RWPE2 (cell line): ENCODE measurements at regions not wholly inside any gene's neighbourhood (a gene's known extent, or its start where the extent isn't known, plus 50 kb on each side); places are given as distances from the start of the nearest gene placed in this dataset.

Source experiments
- ATAC-seq: fragments of 200-7000 bp; cut with Tn5 transposase; 3 replicates; pipeline ENCODE4 v1.9.1; 2021; ENCODE audit warnings: low read depth
- DNase-seq: peaks from one replicate; pipeline ENCODE4 v3.0.0-alpha.2; 2020; ENCODE audit warnings: low spot score
- H3K27ac ChIP-seq: fragments of 450-650 bp; 2 replicates; pipeline ENCODE4 v1.5.1; 2017; ENCODE audit warnings: mild to moderate bottlenecking; ENCODE audit not compliant: poor library complexity, severe bottlenecking
- H3K27me3 ChIP-seq: fragments of 250-450 bp; sonication (Bioruptor Pico); 2 replicates; pipeline ENCODE4 v1.5.1; 2021; ENCODE audit warnings: mild to moderate bottlenecking, moderate library complexity; ENCODE audit not compliant: insufficient read depth, poor library complexity, severe bottlenecking
- H3K36me3 ChIP-seq: fragments of 250-450 bp; sonication (Bioruptor Pico); 2 replicates; pipeline ENCODE4 v1.5.1; 2020; ENCODE audit warnings: low read depth, mild to moderate bottlenecking, moderate library complexity
- H3K4me1 ChIP-seq: fragments of 250-450 bp; sonication (Bioruptor Pico); 2 replicates; pipeline ENCODE4 v1.5.1; 2021; ENCODE audit warnings: mild to moderate bottlenecking, moderate library complexity; ENCODE audit not compliant: insufficient read depth, poor library complexity, severe bottlenecking
- H3K4me3 ChIP-seq: fragments of 250-450 bp; sonication (Bioruptor Pico); 2 replicates; pipeline ENCODE4 v1.5.1; 2021; ENCODE audit warnings: mild to moderate bottlenecking, moderate library complexity; ENCODE audit not compliant: severe bottlenecking
- H3K9me3 ChIP-seq: fragments of 250-450 bp; sonication (Bioruptor Pico); 2 replicates; pipeline ENCODE4 v1.5.1; 2021; ENCODE audit warnings: mild to moderate bottlenecking, moderate library complexity; ENCODE audit not compliant: severe bottlenecking
- TF ChIP-seq, protein P1 (sequence below): fragments of 450-650 bp; IDR thresholded peaks from one replicate; pipeline ENCODE4 v1.5.1; 2017; ENCODE audit warnings: mild to moderate bottlenecking, moderate library complexity; ENCODE audit not compliant: poor library complexity, severe bottlenecking

DNA sequence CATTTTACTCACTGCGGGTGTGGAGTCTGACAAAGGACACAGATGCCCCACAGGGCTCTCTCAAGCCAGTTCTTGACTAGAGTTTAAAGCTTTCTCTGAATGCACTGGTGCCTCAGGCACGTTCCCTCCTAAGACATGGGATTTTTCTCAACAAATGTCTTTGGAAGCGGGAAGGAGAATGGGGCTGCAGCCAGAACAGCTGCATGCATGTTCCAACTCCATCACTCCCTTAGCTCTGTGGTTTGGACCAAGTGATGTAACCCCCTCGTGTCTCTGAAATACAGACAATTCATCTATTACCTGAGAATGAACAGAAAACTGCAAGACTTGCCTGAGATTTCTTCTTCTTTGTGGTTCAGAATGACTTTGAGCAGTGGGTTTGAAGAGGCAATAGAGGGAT, 141.7 kb upstream of the SERPINE2 start:
- DNase-seq (no peak), ATAC-seq (no peak)
- Histone ChIP-seq H3K9me3 (no peaks in the 10 kb centered on the region), H3K27ac (no peak overlapping the region), H3K27me3 (no peaks in the 10 kb centered on the region), H3K4me1 (peaks cover 18% of the 10 kb centered on the region), H3K4me3 (no peak overlapping the region), H3K36me3 (no peaks in the 10 kb centered on the region)
- TF ChIP-seq, protein P1, sequence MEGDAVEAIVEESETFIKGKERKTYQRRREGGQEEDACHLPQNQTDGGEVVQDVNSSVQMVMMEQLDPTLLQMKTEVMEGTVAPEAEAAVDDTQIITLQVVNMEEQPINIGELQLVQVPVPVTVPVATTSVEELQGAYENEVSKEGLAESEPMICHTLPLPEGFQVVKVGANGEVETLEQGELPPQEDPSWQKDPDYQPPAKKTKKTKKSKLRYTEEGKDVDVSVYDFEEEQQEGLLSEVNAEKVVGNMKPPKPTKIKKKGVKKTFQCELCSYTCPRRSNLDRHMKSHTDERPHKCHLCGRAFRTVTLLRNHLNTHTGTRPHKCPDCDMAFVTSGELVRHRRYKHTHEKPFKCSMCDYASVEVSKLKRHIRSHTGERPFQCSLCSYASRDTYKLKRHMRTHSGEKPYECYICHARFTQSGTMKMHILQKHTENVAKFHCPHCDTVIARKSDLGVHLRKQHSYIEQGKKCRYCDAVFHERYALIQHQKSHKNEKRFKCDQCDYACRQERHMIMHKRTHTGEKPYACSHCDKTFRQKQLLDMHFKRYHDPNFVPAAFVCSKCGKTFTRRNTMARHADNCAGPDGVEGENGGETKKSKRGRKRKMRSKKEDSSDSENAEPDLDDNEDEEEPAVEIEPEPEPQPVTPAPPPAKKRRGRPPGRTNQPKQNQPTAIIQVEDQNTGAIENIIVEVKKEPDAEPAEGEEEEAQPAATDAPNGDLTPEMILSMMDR = no peak

GRCh38 chr2:224178056-224178455, 139.0 kb upstream of the SERPINE2 start:
- H3K9me3 ChIP-seq = no peaks in the 10 kb centered on the region
- no peak overlapping the region for H3K4me3 ChIP-seq
- no peak overlapping the region for H3K27ac ChIP-seq
- no peaks in the 10 kb centered on the region for H3K27me3 ChIP-seq
- DNase-seq (peak; percentile 76), ATAC-seq (peak; percentile 58)
- peaks cover 21% of the 10 kb centered on the region for H3K4me1 ChIP-seq
- TF ChIP-seq, protein P1 = no peak
- no peaks in the 10 kb centered on the region for H3K36me3 ChIP-seq

GRCh38 chr2:224175538-224175937, 136.5 kb upstream of the SERPINE2 start:
- H3K27me3 ChIP-seq = no peaks in the 10 kb centered on the region
- H3K9me3 ChIP-seq = no peaks in the 10 kb centered on the region
- no peak for DNase-seq
- TF ChIP-seq, protein P1 = no peak
- H3K4me3 ChIP-seq = no peak overlapping the region
- H3K36me3 ChIP-seq = no peaks in the 10 kb centered on the region
- peaks cover 15% of the 10 kb centered on the region for H3K4me1 ChIP-seq
- no peak for ATAC-seq
- no peak overlapping the region for H3K27ac ChIP-seq

DNA sequence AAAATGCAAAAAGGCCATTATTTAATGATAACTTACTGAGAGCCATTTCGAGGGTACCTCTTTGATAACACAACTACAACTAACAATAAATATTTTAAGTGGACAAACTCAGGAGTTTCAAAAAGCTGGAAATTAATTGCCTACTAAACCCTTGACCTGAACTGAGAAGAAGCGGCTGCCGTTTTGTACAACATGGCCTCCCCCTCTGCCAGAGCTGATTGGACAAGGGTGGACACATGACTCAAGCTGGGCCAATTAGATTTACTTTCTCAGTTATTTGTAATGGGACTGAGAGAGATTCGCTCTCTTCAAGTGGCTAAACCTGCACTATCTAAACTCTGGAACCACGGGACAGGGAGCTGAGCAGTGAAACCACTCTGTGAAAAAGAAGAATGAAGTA, 135.9 kb upstream of the SERPINE2 start:
- Histone ChIP-seq H3K36me3 (no peaks in the 10 kb centered on the region), H3K4me3 (no peak overlapping the region), H3K4me1 (peaks cover 15% of the 10 kb centered on the region), H3K9me3 (no peaks in the 10 kb centered on the region), H3K27me3 (no peaks in the 10 kb centered on the region), H3K27ac (no peak overlapping the region)
- ATAC-seq = no peak
- DNase-seq = no peak
- TF ChIP-seq, protein P1 = no peak

GRCh38 chr2:224174521-224174920, 135.4 kb upstream of the SERPINE2 start:
- ATAC-seq (no peak), DNase-seq (no peak)
- Histone ChIP-seq H3K4me1 (peaks cover 15% of the 10 kb centered on the region), H3K9me3 (no peaks in the 10 kb centered on the region), H3K27ac (no peak overlapping the region), H3K27me3 (no peaks in the 10 kb centered on the region), H3K4me3 (no peak overlapping the region), H3K36me3 (no peaks in the 10 kb centered on the region)
- TF ChIP-seq, protein P1 = no peak
